ENCODE measurements at regions not wholly inside any gene's neighbourhood (a gene's known extent, or its start where the extent isn't known, plus 50 kb on each side); places are given as distances from the start of the nearest gene placed in this dataset.

DNA sequence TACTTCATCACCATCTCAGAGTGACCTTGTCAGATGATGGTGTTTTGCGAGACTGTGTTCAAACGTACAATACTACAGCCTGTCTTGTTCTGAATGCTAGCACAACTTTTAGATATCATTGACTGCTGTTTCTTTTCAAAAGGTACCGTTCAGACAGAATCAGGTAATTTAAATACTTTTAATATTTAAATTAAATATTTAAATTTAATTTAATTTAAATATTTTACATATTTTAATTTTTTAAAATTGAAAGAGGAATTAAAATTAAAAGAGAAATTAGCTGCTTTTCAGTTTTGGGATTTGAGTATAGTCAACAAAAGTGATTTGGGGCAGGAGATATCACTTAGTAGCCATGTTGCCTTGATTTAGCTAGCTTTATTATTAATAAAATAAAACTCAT is 642.1 kb upstream of the CCDC179 start:
- H3K27ac ChIP-seq, result no peak overlapping the region
- ATAC-seq (replicated peaks in 6 of 8), result no peak
- in situ Hi-C loops (cut with MboI; ENCODE audit: low pct_unique_long_range_greater_than_20kb in 2 of 9, low sequenced_read_pairs in 9 of 9, unreplicated experiment in 9 of 9), result no loop called here
- no peak overlapping the region for H3K4me3 ChIP-seq
- no peaks in the 10 kb centered on the region for H3K4me1 ChIP-seq (replicated peaks in 1 of 2)
- 65 to 87% (median 80%) methylated on average over 1 to 3 of the region's 3 CpGs for WGBS, 10 experiments

DNA sequence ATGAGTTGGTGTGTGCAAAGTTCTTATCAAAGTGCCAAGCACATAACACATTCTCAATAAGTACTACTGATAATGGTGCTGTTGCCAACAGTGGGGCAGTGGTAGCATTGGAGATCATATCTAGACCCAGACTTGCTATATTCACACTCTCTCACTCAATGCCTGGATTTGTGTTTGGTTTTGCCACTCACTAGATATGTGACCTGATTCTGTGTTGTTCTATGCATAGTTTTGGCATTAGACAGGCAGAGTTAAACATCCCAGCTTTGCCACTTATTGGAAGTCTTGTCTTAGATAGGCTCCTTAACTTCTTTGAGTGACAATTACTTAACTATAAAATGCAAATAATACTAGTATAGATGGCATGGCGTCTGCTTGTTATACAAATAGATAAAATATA is 642.6 kb upstream of the CCDC179 start:
- no peaks in the 10 kb centered on the region for H3K4me1 ChIP-seq (replicated peaks in 1 of 2)
- ATAC-seq (replicated peaks in 6 of 8), result no peak
- WGBS, 10 experiments, result 40 to 100% (median 88%) methylated on average over 1 of the region's 1 CpG; no CpG with 5 or more reads in 3 of the 10 experiments
- no peak overlapping the region for H3K4me3 ChIP-seq
- in situ Hi-C loops (cut with MboI; ENCODE audit: low pct_unique_long_range_greater_than_20kb in 2 of 9, low sequenced_read_pairs in 9 of 9, unreplicated experiment in 9 of 9), result no loop called here
- H3K27ac ChIP-seq, result no peak overlapping the region

DNA sequence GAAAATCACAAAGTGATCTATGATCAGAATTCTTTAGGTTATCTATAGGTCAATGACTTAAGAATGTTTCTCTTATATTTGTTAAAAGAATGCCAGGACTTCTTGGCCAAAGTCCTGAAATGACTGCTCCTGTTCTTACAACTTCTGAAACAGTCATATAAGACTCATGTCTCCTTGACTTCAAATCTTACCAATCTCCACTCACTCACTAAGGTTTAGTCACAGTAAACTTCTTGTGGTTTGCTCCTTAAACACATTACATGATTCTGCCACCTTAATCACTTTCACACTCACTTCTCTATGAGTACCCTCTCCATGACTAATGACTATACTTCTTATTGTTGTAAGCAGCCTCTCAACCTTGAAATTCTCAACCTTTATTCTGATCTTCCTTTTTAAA is 648.7 kb upstream of the CCDC179 start:
- H3K4me1 ChIP-seq (replicated peaks in 1 of 2), result no peaks in the 10 kb centered on the region

DNA sequence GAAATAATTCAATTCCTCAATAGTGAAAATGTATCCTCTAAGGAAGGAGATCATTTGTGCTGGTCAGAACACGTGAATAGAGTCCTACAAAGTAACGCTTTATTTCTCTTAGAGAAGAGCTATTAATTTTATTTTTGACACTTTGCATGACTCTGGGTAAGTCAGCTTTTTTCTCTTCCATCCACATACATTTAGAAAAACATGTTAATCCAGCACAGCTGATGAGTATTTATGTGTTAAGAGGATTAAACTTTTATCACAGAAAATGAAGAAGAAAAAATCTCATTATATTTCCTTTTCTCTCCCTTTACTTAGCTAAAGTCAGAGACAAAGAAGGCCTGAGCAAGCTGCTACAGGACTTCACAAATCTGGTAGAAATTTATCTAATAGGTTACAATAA is 649.5 kb upstream of the CCDC179 start:
- no peak overlapping the region for H3K27ac ChIP-seq
- H3K4me1 ChIP-seq (replicated peaks in 1 of 2), result no peaks in the 10 kb centered on the region
- 22 to 100% (median 84%) methylated on average over 1 to 2 of the region's 2 CpGs for WGBS, 10 experiments
- ATAC-seq (replicated peaks in 6 of 8), result no peak
- H3K4me3 ChIP-seq, result no peak overlapping the region
- in situ Hi-C loops (cut with MboI; ENCODE audit: low pct_unique_long_range_greater_than_20kb in 2 of 9, low sequenced_read_pairs in 9 of 9, unreplicated experiment in 9 of 9), result no loop called here

More for the DNA sequence above, 648.7 kb upstream of the CCDC179 start:
- no peak for ATAC-seq (replicated peaks in 6 of 8)
- no peak overlapping the region for H3K4me3 ChIP-seq
- in situ Hi-C loops (cut with MboI; ENCODE audit: low pct_unique_long_range_greater_than_20kb in 2 of 9, low sequenced_read_pairs in 9 of 9, unreplicated experiment in 9 of 9), result no loop called here
- no peak overlapping the region for H3K27ac ChIP-seq

DNA sequence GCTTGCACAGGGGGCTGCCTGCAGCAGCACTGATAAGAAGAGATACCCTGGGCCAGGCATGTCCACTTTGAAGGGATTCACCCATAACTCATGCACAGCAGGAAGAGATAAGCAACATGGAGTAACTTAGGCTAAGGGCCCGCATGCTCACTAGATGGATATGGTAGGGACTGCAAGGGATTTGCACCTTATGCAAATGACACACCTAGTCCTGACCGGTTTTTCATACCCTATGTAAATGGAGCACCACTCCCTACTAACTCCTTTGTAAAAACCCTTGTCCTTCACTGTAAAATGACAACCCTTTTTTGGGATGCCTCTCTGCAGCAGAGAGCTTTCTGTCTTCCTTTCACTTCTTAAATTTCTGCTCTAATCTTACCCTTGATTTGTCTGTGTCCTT is 658.9 kb upstream of the CCDC179 start:
- peak in 2 of 8 experiments; percentile 56 to 69 for ATAC-seq (replicated peaks in 6 of 8)
- Histone ChIP-seq H3K4me3 (no peak overlapping the region), H3K4me1 (replicated peaks in 1 of 2) (no peaks in the 10 kb centered on the region), H3K27ac (no peak overlapping the region)
- WGBS, 10 experiments, result 10 to 86% (median 50%) methylated on average over 1 to 2 of the region's 2 CpGs; no CpG with 5 or more reads in 3 of the 10 experiments
- in situ Hi-C loops (cut with MboI; ENCODE audit: low pct_unique_long_range_greater_than_20kb in 2 of 9, low sequenced_read_pairs in 9 of 9, unreplicated experiment in 9 of 9), result no loop called here

DNA sequence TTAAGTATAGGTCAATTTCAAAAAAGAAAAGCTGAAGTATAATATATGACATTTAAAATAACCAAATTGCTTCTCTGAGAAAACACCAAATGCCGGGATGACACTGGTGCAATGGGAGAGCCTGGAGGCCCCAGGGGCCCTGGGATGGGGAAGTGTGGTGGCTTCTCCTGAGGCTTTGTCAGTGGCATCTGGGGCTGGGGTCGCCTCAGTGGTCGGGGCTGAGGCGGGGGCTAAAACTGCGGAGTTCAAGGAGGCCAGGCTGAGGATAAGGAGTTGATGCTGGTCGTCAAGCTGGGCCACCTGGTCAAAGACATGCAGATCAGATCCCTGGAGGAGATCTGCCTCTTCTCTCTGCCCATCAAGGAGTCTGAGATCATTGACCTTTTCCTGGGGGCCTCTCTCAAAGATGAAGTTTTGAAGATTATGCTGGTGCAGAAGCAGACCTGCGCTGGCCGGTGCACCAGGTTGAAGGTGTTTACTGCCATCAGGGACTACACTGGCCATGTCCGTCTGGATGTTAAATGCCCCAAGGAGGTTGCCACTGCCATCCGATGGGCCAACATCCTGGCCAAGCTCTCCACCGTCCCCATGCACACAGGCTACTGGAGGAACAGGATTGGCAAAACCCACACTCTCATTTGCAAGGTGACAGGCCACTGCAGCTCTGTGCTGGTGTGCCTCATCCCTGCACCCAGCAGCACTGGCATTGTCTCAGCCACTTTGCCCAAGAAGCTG is 660.1 kb upstream of the CCDC179 start:
- ATAC-seq (replicated peaks in 6 of 8), result no peak
- in situ Hi-C loops (cut with MboI; ENCODE audit: low pct_unique_long_range_greater_than_20kb in 2 of 9, low sequenced_read_pairs in 9 of 9, unreplicated experiment in 9 of 9), result no loop called here
- Histone ChIP-seq H3K27ac (no peak overlapping the region), H3K4me1 (replicated peaks in 1 of 2) (no peaks in the 10 kb centered on the region), H3K4me3 (no peak overlapping the region)
- 88 to 100% (median 94%) methylated on average over 1 to 9 of the region's 11 CpGs; no CpG with 5 or more reads in 4 of the 10 experiments for WGBS, 10 experiments

DNA sequence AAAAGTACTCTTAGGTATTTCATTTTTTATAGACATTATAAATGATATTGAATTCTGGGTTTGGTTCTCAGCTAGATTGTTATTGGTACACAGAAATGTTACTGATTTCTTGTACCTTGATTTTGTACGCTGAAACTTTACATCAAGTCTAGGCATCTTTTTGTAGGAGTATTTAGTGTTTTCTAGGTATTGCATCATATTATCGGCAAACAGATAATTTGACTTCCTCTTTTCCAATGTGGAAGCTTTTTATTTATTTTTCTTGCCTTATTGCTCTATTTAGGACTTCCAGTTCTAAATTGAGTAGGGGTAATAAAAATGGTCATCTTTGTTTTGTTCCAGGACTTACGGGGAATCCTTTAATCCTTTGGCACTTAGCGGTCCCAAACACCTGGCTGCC is 676.6 kb upstream of the CCDC179 start:
- in situ Hi-C loops (cut with MboI; ENCODE audit: low pct_unique_long_range_greater_than_20kb in 2 of 9, low sequenced_read_pairs in 9 of 9, unreplicated experiment in 9 of 9), result loop anchor here in 2 of 9 experiments (25.0 kb wide), 2 partner anchors 425 to 850 kb away; no protein-coding TSS in a partner anchor
- H3K4me3 ChIP-seq, result no peak overlapping the region
- H3K4me1 ChIP-seq (replicated peaks in 1 of 2), result peaks cover 0 to 2% of the 10 kb centered on the region in 2 donors
- 59 to 100% (median 93%) methylated on average over 2 to 4 of the region's 4 CpGs; no CpG with 5 or more reads in 1 of the 10 experiments for WGBS, 10 experiments
- H3K27ac ChIP-seq, result no peak overlapping the region
- no peak for ATAC-seq (replicated peaks in 6 of 8)

DNA sequence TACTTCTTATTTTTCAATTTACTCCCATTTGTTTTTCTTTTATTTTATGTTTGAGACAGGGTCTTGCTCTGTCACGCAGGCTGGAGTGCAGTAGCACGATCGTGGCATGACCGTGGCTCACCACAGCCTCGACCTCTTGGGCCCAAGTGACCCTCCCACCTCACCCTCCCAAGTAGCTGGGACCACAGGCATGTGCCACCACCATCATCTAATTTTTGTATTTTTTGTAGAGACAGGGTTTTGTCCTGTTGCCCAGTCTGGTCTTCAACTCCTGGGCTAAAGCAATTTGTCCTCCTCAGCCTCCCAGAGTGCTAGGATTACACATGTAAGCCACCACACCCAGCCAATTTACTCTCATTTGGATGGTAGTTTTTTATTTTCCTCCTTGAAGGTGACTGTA is 679.3 kb upstream of the CCDC179 start:
- WGBS, 10 experiments, result 58 to 100% (median 87%) methylated on average over 1 to 5 of the region's 5 CpGs; no CpG with 5 or more reads in 1 of the 10 experiments
- peak in 1 of 8 experiments; percentile 20 for ATAC-seq (replicated peaks in 6 of 8)
- Histone ChIP-seq H3K4me1 (replicated peaks in 1 of 2) (peaks cover 0 to 2% of the 10 kb centered on the region in 2 donors), H3K27ac (no peak overlapping the region), H3K4me3 (no peak overlapping the region)
- in situ Hi-C loops (cut with MboI; ENCODE audit: low pct_unique_long_range_greater_than_20kb in 2 of 9, low sequenced_read_pairs in 9 of 9, unreplicated experiment in 9 of 9), result loop anchor here in 2 of 9 experiments (25.0 kb wide), 2 partner anchors 427 to 848 kb away; no protein-coding TSS in a partner anchor

DNA sequence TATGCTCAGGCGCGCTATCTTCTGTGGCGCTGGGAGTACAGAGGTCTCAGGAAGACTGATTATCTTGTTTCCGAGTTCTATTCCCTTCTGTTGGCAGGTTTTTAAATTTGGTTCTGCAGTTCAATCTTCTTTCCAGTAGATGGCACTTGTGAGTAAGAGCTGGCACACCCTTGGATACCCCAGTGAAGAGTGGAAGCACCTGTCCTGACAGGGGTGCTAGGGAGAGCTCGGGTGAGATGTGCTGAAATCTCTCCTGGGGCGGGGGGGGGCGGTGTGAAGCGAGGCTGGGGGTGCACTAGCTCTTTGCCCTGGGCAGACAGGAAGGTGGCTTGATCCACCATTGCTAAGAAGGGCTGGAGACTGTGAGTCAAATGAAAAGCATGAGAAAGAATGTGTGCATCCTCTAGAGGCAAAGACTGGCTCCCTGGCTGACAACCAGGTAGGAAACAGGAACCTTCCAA is 679.9 kb upstream of the CCDC179 start:
- 0 to 41% (median 14%) methylated on average over 1 to 4 of the region's 8 CpGs; no CpG with 5 or more reads in 2 of the 10 experiments for WGBS, 10 experiments
- in situ Hi-C loops (cut with MboI; ENCODE audit: low pct_unique_long_range_greater_than_20kb in 2 of 9, low sequenced_read_pairs in 9 of 9, unreplicated experiment in 9 of 9), result loop anchor here in 2 of 9 experiments (25.0 kb wide), 2 partner anchors 428 to 847 kb away; no protein-coding TSS in a partner anchor
- no peak overlapping the region for H3K27ac ChIP-seq
- ATAC-seq (replicated peaks in 6 of 8), result peak; percentile 64 to 90 (median 74)
- H3K4me1 ChIP-seq (replicated peaks in 1 of 2), result peaks cover 2 to 4% of the 10 kb centered on the region in 2 donors
- H3K4me3 ChIP-seq, result no peak overlapping the region

DNA sequence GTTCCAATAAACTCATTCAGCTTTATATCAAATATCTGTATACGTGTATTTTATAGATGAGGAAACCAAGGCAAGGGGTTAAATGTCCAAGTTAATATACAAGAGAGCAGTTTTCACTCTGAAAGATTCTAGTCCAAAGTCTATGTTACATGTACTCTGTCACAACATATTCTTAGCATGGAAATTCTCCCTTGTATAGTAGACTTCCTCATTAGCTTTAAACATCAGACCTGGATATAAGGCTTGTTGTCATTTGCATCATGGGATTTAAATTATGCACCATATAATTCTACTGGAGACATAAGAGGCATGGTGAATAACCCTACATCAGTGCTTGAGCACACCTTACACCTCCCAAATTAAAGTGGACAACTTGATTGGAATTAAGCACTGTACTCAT is 681.9 kb upstream of the CCDC179 start:
- WGBS, 10 experiments, result 50 to 100% (median 86%) methylated on average over 1 of the region's 1 CpG; no CpG with 5 or more reads in 1 of the 10 experiments
- Histone ChIP-seq H3K4me3 (no peak overlapping the region), H3K4me1 (replicated peaks in 1 of 2) (peaks cover 2 to 4% of the 10 kb centered on the region in 2 donors), H3K27ac (no peak overlapping the region)
- in situ Hi-C loops (cut with MboI; ENCODE audit: low pct_unique_long_range_greater_than_20kb in 2 of 9, low sequenced_read_pairs in 9 of 9, unreplicated experiment in 9 of 9), result loop anchor here in 2 of 9 experiments (25.0 kb wide), 2 partner anchors 430 to 845 kb away; no protein-coding TSS in a partner anchor
- no peak for ATAC-seq (replicated peaks in 6 of 8)

DNA sequence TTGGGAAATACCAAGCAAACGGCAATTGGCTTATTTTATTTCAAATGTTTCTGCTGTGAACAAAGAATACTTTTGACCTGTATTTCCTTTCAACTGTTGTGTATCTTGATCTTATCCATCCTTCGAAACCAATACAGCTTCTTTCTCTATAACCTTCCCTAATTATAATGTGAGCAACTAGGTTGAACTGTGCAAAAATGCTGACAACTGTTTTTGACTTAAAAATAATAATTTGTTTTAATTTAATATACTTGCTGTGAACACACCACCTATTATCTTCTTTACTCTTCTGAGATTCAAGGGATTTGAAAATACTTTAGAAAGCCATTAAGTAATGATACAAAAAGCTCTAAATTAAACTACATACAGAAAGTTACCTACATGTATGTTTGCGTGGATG is 682.5 kb upstream of the CCDC179 start:
- WGBS, 10 experiments, result 63 to 100% (median 93%) methylated on average over 1 to 3 of the region's 3 CpGs
- no peak overlapping the region for H3K4me3 ChIP-seq
- no peak for ATAC-seq (replicated peaks in 6 of 8)
- peaks cover 2 to 4% of the 10 kb centered on the region in 2 donors for H3K4me1 ChIP-seq (replicated peaks in 1 of 2)
- no peak overlapping the region for H3K27ac ChIP-seq
- in situ Hi-C loops (cut with MboI; ENCODE audit: low pct_unique_long_range_greater_than_20kb in 2 of 9, low sequenced_read_pairs in 9 of 9, unreplicated experiment in 9 of 9), result loop anchor here in 2 of 9 experiments (25.0 kb wide), 2 partner anchors 431 to 844 kb away; no protein-coding TSS in a partner anchor

DNA sequence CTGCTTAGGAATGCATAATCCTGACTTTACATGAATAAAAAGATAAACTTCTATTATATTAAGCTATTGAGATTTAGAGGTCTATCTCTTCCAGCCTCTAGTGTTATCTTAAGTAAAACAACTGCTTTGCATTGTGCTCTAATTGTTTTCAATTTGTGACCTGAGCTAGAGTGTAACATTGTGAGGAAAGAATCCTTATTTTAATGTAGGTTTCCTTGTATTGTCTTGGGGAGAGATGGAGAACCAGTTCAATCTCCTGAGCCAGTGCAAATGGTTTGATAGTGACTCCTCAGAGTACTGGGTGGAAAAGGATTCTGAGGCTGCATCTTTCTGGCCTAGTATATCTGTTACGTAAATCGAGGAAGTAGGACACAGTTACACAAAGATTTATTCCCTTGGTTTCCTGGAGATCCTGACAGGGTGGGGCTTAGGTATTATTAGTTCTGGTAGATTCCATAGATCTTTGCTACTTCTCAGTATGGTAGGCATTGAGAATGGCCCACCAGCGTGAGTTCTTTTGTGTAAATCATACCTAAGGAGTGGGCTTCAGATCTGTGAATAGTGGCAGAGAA is 683.5 kb upstream of the CCDC179 start:
- no peak overlapping the region for H3K27ac ChIP-seq
- WGBS, 10 experiments, result 67 to 100% (median 83%) methylated on average over 1 to 3 of the region's 3 CpGs; no CpG with 5 or more reads in 2 of the 10 experiments
- no peak overlapping the region for H3K4me3 ChIP-seq
- in situ Hi-C loops (cut with MboI; ENCODE audit: low pct_unique_long_range_greater_than_20kb in 2 of 9, low sequenced_read_pairs in 9 of 9, unreplicated experiment in 9 of 9), result loop anchor here in 2 of 9 experiments (25.0 kb wide), 2 partner anchors 431 to 844 kb away; no protein-coding TSS in a partner anchor
- peaks cover 2 to 4% of the 10 kb centered on the region in 2 donors for H3K4me1 ChIP-seq (replicated peaks in 1 of 2)
- ATAC-seq (replicated peaks in 6 of 8), result no peak

DNA sequence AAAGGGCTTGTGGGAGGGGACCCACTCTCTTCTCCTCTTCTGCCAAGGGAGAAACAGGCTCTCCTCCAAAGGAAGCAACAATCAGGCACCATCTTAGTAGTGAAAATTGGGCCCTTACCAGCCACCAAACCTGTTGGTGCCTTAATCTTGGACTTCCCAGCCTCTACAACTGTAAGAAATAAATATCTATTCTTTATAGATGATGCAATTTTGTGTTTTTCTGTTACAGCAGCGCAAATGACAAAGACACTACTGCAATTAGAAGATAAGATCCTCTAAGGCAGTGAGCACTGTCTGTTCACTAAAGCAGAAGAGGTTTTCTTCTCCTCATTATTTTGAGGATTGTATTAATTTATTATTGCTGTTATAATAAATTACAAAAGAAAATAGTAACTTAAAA is 691.4 kb upstream of the CCDC179 start:
- 30 to 100% (median 100%) methylated on average over 1 of the region's 1 CpG; no CpG with 5 or more reads in 3 of the 10 experiments for WGBS, 10 experiments
- H3K4me3 ChIP-seq, result no peak overlapping the region
- in situ Hi-C loops (cut with MboI; ENCODE audit: low pct_unique_long_range_greater_than_20kb in 2 of 9, low sequenced_read_pairs in 9 of 9, unreplicated experiment in 9 of 9), result no loop called here
- no peak for ATAC-seq (replicated peaks in 6 of 8)
- no peak overlapping the region for H3K27ac ChIP-seq
- H3K4me1 ChIP-seq (replicated peaks in 1 of 2), result no peaks in the 10 kb centered on the region

Data from motor neuron (in vitro differentiated cells).